H9 (cell line): ENCODE measurements at regions not wholly inside any gene's neighbourhood (a gene's known extent, or its start where the extent isn't known, plus 50 kb on each side); places are given as distances from the start of the nearest gene placed in this dataset.

ENCODE experiments used
- DNase-seq: peaks from one replicate; pipeline ENCODE4 v3.0.0-alpha.2; 2017
- H2AFZ ChIP-seq: one replicate; pipeline ENCODE4 v1.6.1; 2013; ENCODE audit warnings: mild to moderate bottlenecking, low read length, control low read depth, moderate library complexity
- H2AK5ac ChIP-seq: 2 replicates; pipeline ENCODE4 v1.6.1; 2013; ENCODE audit warnings: low read length, control low read depth, mixed read lengths; ENCODE audit not compliant: insufficient read length
- H2BK120ac ChIP-seq: one replicate; pipeline ENCODE4 v1.6.1; 2013; ENCODE audit warnings: low read depth, mild to moderate bottlenecking, low read length, control low read depth, inconsistent platforms; ENCODE audit not compliant: poor library complexity, severe bottlenecking
- H2BK12ac ChIP-seq: 2 replicates; pipeline ENCODE4 v1.6.1; 2013; ENCODE audit warnings: low read length, control low read depth, mixed read lengths, low read depth; ENCODE audit not compliant: insufficient read length
- H2BK15ac ChIP-seq: 2 replicates; pipeline ENCODE4 v1.6.1; 2013; ENCODE audit warnings: low read depth, low read length, control low read depth
- H2BK20ac ChIP-seq: one replicate; pipeline ENCODE4 v1.6.1; 2013; ENCODE audit warnings: low read depth, mild to moderate bottlenecking, low read length, control low read depth, inconsistent platforms; ENCODE audit not compliant: poor library complexity, severe bottlenecking
- H2BK5ac ChIP-seq: 2 replicates; pipeline ENCODE4 v1.6.1; 2013; ENCODE audit warnings: low read length, control low read depth, mixed read lengths; ENCODE audit not compliant: insufficient read length
- H3K14ac ChIP-seq: 2 replicates; pipeline ENCODE4 v1.6.1; 2013; ENCODE audit warnings: low read length, control low read depth; ENCODE audit not compliant: insufficient read depth
- H3K18ac ChIP-seq: 2 replicates; pipeline ENCODE4 v1.6.1; 2013; ENCODE audit warnings: low read depth, mild to moderate bottlenecking, mixed read lengths, low read length, control low read depth; ENCODE audit not compliant: insufficient read length
- H3K23ac ChIP-seq: 2 replicates; pipeline ENCODE4 v1.6.1; 2013; ENCODE audit warnings: low read length, control low read depth, mixed read lengths, low read depth; ENCODE audit not compliant: insufficient read length
- H3K23me2 ChIP-seq: 2 replicates; pipeline ENCODE4 v1.6.1; 2013; ENCODE audit warnings: low read depth, mild to moderate bottlenecking, mixed read lengths, low read length, control low read depth; ENCODE audit not compliant: insufficient read length, poor library complexity, severe bottlenecking
- H3K27ac ChIP-seq: 2 replicates; pipeline ENCODE4 v1.5.1; 2013; ENCODE audit warnings: low read length, control low read depth, mixed read lengths, low read depth; ENCODE audit not compliant: insufficient read length
- H3K27me3 ChIP-seq: 2 replicates; pipeline ENCODE4 v1.6.1; 2013; ENCODE audit warnings: low read length, control low read depth, inconsistent platforms; ENCODE audit not compliant: insufficient read depth
- H3K4ac ChIP-seq: 2 replicates; pipeline ENCODE4 v1.6.1; 2013; ENCODE audit warnings: low read depth, mild to moderate bottlenecking, control low read depth, inconsistent platforms, low read length, moderate library complexity
- H3K4me1 ChIP-seq: 2 replicates; pipeline ENCODE4 v1.6.1; 2013; ENCODE audit warnings: low read length, control low read depth, inconsistent platforms; ENCODE audit not compliant: insufficient read depth
- H3K4me2 ChIP-seq: 2 replicates; pipeline ENCODE4 v1.6.1; 2013; ENCODE audit warnings: low read length, control low read depth, mixed read lengths; ENCODE audit not compliant: insufficient read length, insufficient read depth
- H3K56ac ChIP-seq: 2 replicates; pipeline ENCODE4 v1.6.1; 2013; ENCODE audit warnings: low read depth, mild to moderate bottlenecking, mixed read lengths, low read length, control low read depth; ENCODE audit not compliant: insufficient read length
- H3K79me1 ChIP-seq: 2 replicates; pipeline ENCODE4 v1.6.1; 2013; ENCODE audit warnings: low read depth, mild to moderate bottlenecking, moderate library complexity, low read length, control low read depth, inconsistent platforms; ENCODE audit not compliant: insufficient read depth, poor library complexity, severe bottlenecking
- H3K79me2 ChIP-seq: 2 replicates; pipeline ENCODE4 v1.6.1; 2013; ENCODE audit warnings: low read length, control low read depth, inconsistent platforms; ENCODE audit not compliant: insufficient read depth
- H3K9ac ChIP-seq: 2 replicates; pipeline ENCODE4 v1.6.1; 2013; ENCODE audit warnings: low read length, control low read depth, mixed read lengths; ENCODE audit not compliant: insufficient read length; ENCODE audit errors: extremely low read depth
- H3K9me3 ChIP-seq: one replicate; pipeline ENCODE4 v1.6.1; 2013; ENCODE audit warnings: low read depth, low read length, inconsistent platforms; ENCODE audit not compliant: control insufficient read depth
- H3T11ph ChIP-seq: one replicate; pipeline ENCODE4 v1.6.1; 2013; ENCODE audit warnings: mild to moderate bottlenecking, low read length, control low read depth, inconsistent platforms
- H4K20me1 ChIP-seq: one replicate; pipeline ENCODE4 v1.6.1; 2013; ENCODE audit not compliant: control insufficient read depth, insufficient read length, insufficient read depth
- H4K5ac ChIP-seq: 2 replicates; pipeline ENCODE4 v1.6.1; 2013; ENCODE audit warnings: low read depth, mild to moderate bottlenecking, mixed read lengths, low read length, control low read depth; ENCODE audit not compliant: insufficient read length
- H4K8ac ChIP-seq: replicated peaks from 2 replicates; pipeline ENCODE4 v1.6.1; 2013; ENCODE audit warnings: low read length, control low read depth, mixed read lengths, low read depth; ENCODE audit not compliant: insufficient read length
- H4K91ac ChIP-seq: 2 replicates; pipeline ENCODE4 v1.6.1; 2013; ENCODE audit warnings: low read depth, mild to moderate bottlenecking, moderate library complexity, mixed read lengths, low read length, control low read depth; ENCODE audit not compliant: insufficient read length
- H3K27ac Mint-ChIP-seq, 3 experiments: 2 replicates in 2 of 3; 3 replicates in 1 of 3; pipeline ENCODE4 v1.8.0; 2020 to 2021; ENCODE audit warnings: mixed read lengths in 3 of 3, mild to moderate bottlenecking in 1 of 3, moderate library complexity in 1 of 3
- H3K27me3 Mint-ChIP-seq: 2 replicates; pipeline ENCODE4 v1.8.0; 2021; ENCODE audit warnings: low read depth, mild to moderate bottlenecking, moderate library complexity, mixed read lengths
- H3K36me3 Mint-ChIP-seq, 3 experiments: 2 replicates in 2 of 3; 3 replicates in 1 of 3; pipeline ENCODE4 v1.8.0; 2020 to 2021; ENCODE audit warnings: low read depth in 3 of 3, mixed read lengths in 3 of 3; ENCODE audit not compliant: insufficient read depth in 1 of 3
- H3K4me1 Mint-ChIP-seq, 2 experiments: 2 replicates each; pipeline ENCODE4 v1.8.0; 2020; ENCODE audit warnings: mixed read lengths in 2 of 2
- H3K4me3 Mint-ChIP-seq, 2 experiments: 2 replicates in 1 of 2; 3 replicates in 1 of 2; pipeline ENCODE4 v1.8.0; 2020 to 2021; ENCODE audit warnings: mild to moderate bottlenecking in 2 of 2, mixed read lengths in 2 of 2, moderate library complexity in 1 of 2
- H3K9me3 Mint-ChIP-seq, 2 experiments: 2 replicates in 1 of 2; 3 replicates in 1 of 2; pipeline ENCODE4 v1.8.0; 2020; ENCODE audit warnings: mild to moderate bottlenecking in 2 of 2, mixed read lengths in 2 of 2, moderate library complexity in 1 of 2
- WGBS: extraction: QIAGEN DNeasy Blood & Tissue Kit; methylation state at CpG from one replicate; pipeline ENCODE4 v1.1.7; 2013; ENCODE audit warnings: missing lambda C conversion rate, low lambda C conversion rate, mixed read lengths; ENCODE audit not compliant: insufficient read length; ENCODE audit errors: extremely low coverage; 5-methylcytosine and 5-hydroxymethylcytosine counted together
- TF ChIP-seq, protein P1 (sequence below): fragments of 200-600 bp; sonication (generic); conservative IDR thresholded peaks from 3 replicates; pipeline ENCODE4 v1.8.0; 2021; ENCODE audit warnings: antibody characterized with exemption, mild to moderate bottlenecking

DNA sequence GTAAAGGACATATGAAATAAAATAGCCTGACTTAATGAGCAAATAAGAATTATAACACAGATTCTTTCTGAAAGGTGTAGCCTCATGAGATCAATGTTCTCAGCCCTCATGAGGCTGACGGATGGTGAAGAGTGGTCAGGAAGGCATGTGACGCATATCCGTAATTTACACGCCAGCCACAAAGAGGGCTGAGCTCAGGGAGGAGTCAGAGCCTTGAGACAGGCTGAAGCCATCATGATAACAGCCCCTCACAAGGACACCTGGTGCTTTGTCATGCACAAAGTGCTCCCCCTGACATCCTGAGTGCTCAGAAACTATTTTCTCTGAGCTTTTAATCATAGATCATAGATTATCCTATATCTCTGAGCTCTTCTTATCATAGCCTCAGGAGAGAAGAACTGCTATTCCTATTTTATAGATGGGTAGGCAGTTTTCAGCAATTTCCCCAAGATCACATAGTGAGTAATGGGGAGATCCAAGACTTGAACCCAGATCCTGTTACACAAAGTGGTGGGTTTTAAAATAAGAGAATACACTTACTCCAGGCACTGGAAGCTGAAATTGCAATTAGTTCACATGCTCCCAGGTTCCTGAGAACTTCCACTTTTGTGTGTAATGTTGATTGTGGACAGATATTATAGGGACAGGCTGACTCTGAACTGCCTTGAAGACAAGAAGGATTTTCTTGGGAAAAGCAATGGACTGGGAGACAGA lies 267.1 kb downstream of the RPLP1 start:
- Histone ChIP-seq H3K9me3 (no peaks in the 10 kb centered on the region), H3K18ac (no peak overlapping the region), H3K27ac (no peak overlapping the region), H3K14ac (no peak overlapping the region), H3K27me3 (no peaks in the 10 kb centered on the region; the same call in 1 of the 2 replicates), H3K9ac (no peak overlapping the region), H4K91ac (no peak overlapping the region), H3K4me1 (no peaks in the 10 kb centered on the region), H3K4me2 (no peak overlapping the region), H4K8ac (no peak overlapping the region), H3K79me1 (no peaks in the 10 kb centered on the region), H2BK120ac (no peak overlapping the region), H2AFZ (no peak overlapping the region), H3K23ac (no peak overlapping the region), H3T11ph (no peak overlapping the region), H3K79me2 (no peaks in the 10 kb centered on the region), H3K4ac (no peak overlapping the region), H3K56ac (no peak overlapping the region), H2AK5ac (no peak overlapping the region), H3K23me2 (no peaks in the 10 kb centered on the region), H2BK5ac (no peak overlapping the region), H2BK12ac (no peak overlapping the region), H4K20me1 (no peaks in the 10 kb centered on the region), H4K5ac (no peak overlapping the region), H2BK20ac (no peak overlapping the region), H2BK15ac (no peak overlapping the region)
- Mint-ChIP-seq H3K27ac (no peak overlapping the region), H3K9me3 (no peaks in the 10 kb centered on the region; a peak in 1 of 5 replicates), H3K27me3 (peaks cover 7% of the 10 kb centered on the region), H3K36me3 (no peaks in the 10 kb centered on the region), H3K4me3 (no peak overlapping the region), H3K4me1 (peaks cover 11 to 13% of the 10 kb centered on the region in 2 experiments)
- no peak for DNase-seq
- no CpG with 5 or more reads among the region's 4 CpGs for WGBS
- TF ChIP-seq, protein P1, sequence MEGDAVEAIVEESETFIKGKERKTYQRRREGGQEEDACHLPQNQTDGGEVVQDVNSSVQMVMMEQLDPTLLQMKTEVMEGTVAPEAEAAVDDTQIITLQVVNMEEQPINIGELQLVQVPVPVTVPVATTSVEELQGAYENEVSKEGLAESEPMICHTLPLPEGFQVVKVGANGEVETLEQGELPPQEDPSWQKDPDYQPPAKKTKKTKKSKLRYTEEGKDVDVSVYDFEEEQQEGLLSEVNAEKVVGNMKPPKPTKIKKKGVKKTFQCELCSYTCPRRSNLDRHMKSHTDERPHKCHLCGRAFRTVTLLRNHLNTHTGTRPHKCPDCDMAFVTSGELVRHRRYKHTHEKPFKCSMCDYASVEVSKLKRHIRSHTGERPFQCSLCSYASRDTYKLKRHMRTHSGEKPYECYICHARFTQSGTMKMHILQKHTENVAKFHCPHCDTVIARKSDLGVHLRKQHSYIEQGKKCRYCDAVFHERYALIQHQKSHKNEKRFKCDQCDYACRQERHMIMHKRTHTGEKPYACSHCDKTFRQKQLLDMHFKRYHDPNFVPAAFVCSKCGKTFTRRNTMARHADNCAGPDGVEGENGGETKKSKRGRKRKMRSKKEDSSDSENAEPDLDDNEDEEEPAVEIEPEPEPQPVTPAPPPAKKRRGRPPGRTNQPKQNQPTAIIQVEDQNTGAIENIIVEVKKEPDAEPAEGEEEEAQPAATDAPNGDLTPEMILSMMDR: no peak
